Ovary (tissue), 3 donors: ENCODE measurements at regions not wholly inside any gene's neighbourhood (a gene's known extent, or its start where the extent isn't known, plus 50 kb on each side); places are given as distances from the start of the nearest gene placed in this dataset.

Experiments
- CTCF ChIP-seq, 3 donors: fragments of 450-650 bp in 2 of 3; fragments of 200-600 bp in 1 of 3; IDR thresholded peaks; one replicate each; pipeline versions ENCODE4 v1.5.1 to v1.8.0; 2016 to 2022; ENCODE audit warnings: antibody characterized with exemption in 3 of 3, mild to moderate bottlenecking in 1 of 3
- EP300 ChIP-seq: sonication (generic); formaldehyde crosslinking; IDR thresholded peaks from one replicate; pipeline ENCODE4 v1.6.1; 2017; ENCODE audit warnings: antibody characterized with exemption
- POLR2A ChIP-seq: fragments of 450-650 bp; IDR thresholded peaks from one replicate; pipeline ENCODE4 v1.6.1; 2017; ENCODE audit warnings: antibody characterized with exemption, mild to moderate bottlenecking, moderate library complexity
- donor health status: DM: no; HTN: no; CAD: no.

GRCh38 chr3:137296116-137296515, 338.3 kb downstream of the IL20RB start:
- TF ChIP-seq CTCF (IDR thresholded peaks at IDR 0.05) (no peak), EP300 (no peak), POLR2A (no peak)
